ENCODE measurements at regions not wholly inside any gene's neighbourhood (a gene's known extent, or its start where the extent isn't known, plus 50 kb on each side); places are given as distances from the start of the nearest gene placed in this dataset.
"Not testable (repeated sequence)": the region's sequence is repeated elsewhere in the genome, so short reads cannot be mapped to it uniquely, and the experiment has no call there.

DNA sequence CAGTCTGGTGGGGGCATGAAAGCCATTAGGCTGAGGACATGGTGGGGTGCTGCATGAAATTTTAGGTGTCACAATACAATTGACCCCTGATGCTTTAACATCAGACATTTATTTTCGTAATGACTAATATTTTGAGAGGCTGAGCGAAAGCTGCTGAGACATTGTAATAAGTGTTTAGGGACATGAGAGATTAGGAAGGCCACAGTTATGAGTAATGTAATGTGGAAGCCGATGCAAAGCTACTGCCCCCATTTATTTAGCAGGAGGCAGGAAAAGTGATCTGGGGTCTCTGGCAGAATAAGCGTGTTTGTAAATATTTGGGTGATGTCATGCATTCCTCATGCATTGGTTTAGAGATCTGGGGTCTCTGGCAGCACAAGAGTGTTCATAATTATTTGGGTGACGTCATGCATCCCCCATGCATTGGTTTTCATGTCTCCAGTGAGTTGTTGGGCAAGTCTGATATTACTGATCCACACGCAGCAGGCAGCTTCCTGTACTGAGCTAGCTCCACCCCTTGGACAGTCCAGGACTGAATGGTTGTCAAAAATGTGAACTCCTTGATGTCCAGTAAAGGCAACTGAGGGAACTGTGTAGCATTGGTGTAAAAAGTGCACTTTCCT, 2694.5 kb upstream of the DEFB115 start:
- TF ChIP-seq CTCF (IDR thresholded peaks at IDR 0.05; ENCODE audit: low read depth, low read length); EZH2phosphoT487 (IDR thresholded peaks at IDR 0.05; ENCODE audit: low read depth): not testable (repeated sequence)

All from OCI-LY3 (cell line).